ENCODE measurements at regions not wholly inside any gene's neighbourhood (a gene's known extent, or its start where the extent isn't known, plus 50 kb on each side); places are given as distances from the start of the nearest gene placed in this dataset.

GRCh38 chr1:198015309-198015708 is 98.1 kb downstream of the LHX9 start (continued):
- TF ChIP-seq, protein P1, sequence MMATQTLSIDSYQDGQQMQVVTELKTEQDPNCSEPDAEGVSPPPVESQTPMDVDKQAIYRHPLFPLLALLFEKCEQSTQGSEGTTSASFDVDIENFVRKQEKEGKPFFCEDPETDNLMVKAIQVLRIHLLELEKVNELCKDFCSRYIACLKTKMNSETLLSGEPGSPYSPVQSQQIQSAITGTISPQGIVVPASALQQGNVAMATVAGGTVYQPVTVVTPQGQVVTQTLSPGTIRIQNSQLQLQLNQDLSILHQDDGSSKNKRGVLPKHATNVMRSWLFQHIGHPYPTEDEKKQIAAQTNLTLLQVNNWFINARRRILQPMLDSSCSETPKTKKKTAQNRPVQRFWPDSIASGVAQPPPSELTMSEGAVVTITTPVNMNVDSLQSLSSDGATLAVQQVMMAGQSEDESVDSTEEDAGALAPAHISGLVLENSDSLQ (IDR thresholded peaks at IDR 0.05), result no peak
- TF ChIP-seq FOXM1 (IDR thresholded peaks at IDR 0.05; ENCODE audit: low read depth, low read length) (no peak), BRCA1 (IDR thresholded peaks at IDR 0.05; ENCODE audit: low read depth, low read length) (no peak), TCF7 (IDR thresholded peaks at IDR 0.05; ENCODE audit: borderline replicate concordance) (no peak), EED (IDR thresholded peaks at IDR 0.05; ENCODE audit: low read depth) (no peak), PAX8 (IDR thresholded peaks at IDR 0.05) (no peak), POU2F2 (IDR thresholded peaks at IDR 0.05; ENCODE audit: borderline replicate concordance, low read depth, low read length) (no peak), SUZ12 (IDR thresholded peaks at IDR 0.05; ENCODE audit: unreplicated experiment) (no peak), SRF (IDR thresholded peaks at IDR 0.05; ENCODE audit: low read depth in 2 of 2, low read length in 2 of 2) (no peak), SP1 (IDR thresholded peaks at IDR 0.05; ENCODE audit: low read depth, low read length) (no peak), CEBPB (IDR thresholded peaks at IDR 0.05; ENCODE audit: borderline replicate concordance in 1 of 2, low read depth in 2 of 2, low read length in 2 of 2) (no peak)

DNA sequence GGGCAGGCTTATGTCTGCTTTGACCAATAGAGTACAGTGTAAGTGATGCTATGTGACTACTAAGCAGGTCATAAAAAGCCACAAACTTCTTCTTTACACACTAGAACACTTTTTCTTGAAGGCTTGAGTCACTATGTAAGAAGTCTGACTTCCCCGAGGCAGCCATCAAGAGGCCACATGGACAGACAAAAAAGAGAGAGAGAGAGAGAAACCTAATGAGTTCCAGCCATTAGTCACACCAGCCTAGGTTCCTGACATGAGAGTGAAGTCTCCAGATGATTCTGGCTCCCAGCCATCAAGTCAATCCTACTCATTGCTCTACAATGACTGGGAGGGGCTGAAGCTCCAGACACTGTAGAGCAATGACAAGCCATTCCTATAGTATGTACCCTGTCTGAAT is 101.4 kb downstream of the LHX9 start:
- no TSS peak for BruUV-seq (replicated peaks)
- no peaks in the 10 kb centered on the region for H4K20me1 ChIP-seq (ENCODE audit: control insufficient read depth, insufficient read depth)
- ChIA-PET POLR2A (no interaction called here), SMC1A (ENCODE audit: uncharacterized antibody, unreplicated experiment) (no interaction called here), CTCF (no interaction called here), RAD21 (ENCODE audit: unreplicated experiment) (no interaction called here)
- 40% methylated on average over 1 of the region's 1 CpG for WGBS (ENCODE audit: insufficient coverage, insufficient replicate concordance, low lambda C conversion rate, missing lambda C conversion rate)
- in situ Hi-C loops (cut with MboI), result no loop called here
- H3K9ac ChIP-seq (ENCODE audit: control insufficient read depth, insufficient read depth, low read length), result no peak overlapping the region
- DNase-seq (ENCODE audit: low read depth, low spot score) (no peak), ATAC-seq (no peak), FAIRE-seq (no peak)
- no peaks in the 10 kb centered on the region for H3K79me2 ChIP-seq (ENCODE audit: control insufficient read depth, insufficient read depth, low read length)
- H3K36me3 ChIP-seq (ENCODE audit: control insufficient read depth in 2 of 2, insufficient read depth in 2 of 2, low read length in 1 of 2), result no peaks in the 10 kb centered on the region
- no peak overlapping the region for H2AFZ ChIP-seq (ENCODE audit: control insufficient read depth, low read depth, low read length)
- H3K4me2 ChIP-seq (ENCODE audit: control insufficient read depth, insufficient read depth), result no peak overlapping the region
- H3K4me1 ChIP-seq (ENCODE audit: control insufficient read depth, insufficient read depth, low read length), result no peaks in the 10 kb centered on the region
- TF ChIP-seq MEF2A (IDR thresholded peaks at IDR 0.05; ENCODE audit: insufficient read depth, low read depth, low read length) (no peak), SP1 (IDR thresholded peaks at IDR 0.05; ENCODE audit: low read depth, low read length) (no peak), TCF3 (IDR thresholded peaks at IDR 0.05; ENCODE audit: borderline replicate concordance, insufficient read depth, low read depth, low read length) (no peak)
- no peaks in the 10 kb centered on the region; a peak in 1 of 4 replicates for H3K27me3 ChIP-seq (replicated peaks in 1 of 2; ENCODE audit: control insufficient read depth in 2 of 2, insufficient read depth in 2 of 2, low read length in 1 of 2)
- H3K27ac ChIP-seq (ENCODE audit: control insufficient read depth, insufficient read depth), result no peak overlapping the region
- no peak overlapping the region for H3K4me3 ChIP-seq
- H3K9me3 ChIP-seq (replicated peaks; ENCODE audit: control insufficient read depth, insufficient read depth, low read length), result no peaks in the 10 kb centered on the region
- intact Hi-C loops (cut with micrococcal nuclease; ENCODE audit: unreplicated experiment), result no loop called here
